Smooth muscle cell (in vitro differentiated cells): ENCODE measurements at regions not wholly inside any gene's neighbourhood (a gene's known extent, or its start where the extent isn't known, plus 50 kb on each side); places are given as distances from the start of the nearest gene placed in this dataset.
A peak's percentile ranks its signal among the peaks of the same experiment; 100 is the strongest.

ENCODE experiments used
- DNase-seq: peaks from one replicate; lab custom pipeline; 2025; ENCODE audit not compliant: unreplicated experiment; lab: John Stamatoyannopoulos, UW
- H2AFZ ChIP-seq: fragments of 200-600 bp; sonication (generic); 2 replicates; pipeline ENCODE4 v1.6.0; 2016; ENCODE audit warnings: antibody characterized with exemption, low read depth, mild to moderate bottlenecking
- H3F3A ChIP-seq: fragments of 200-600 bp; sonication (generic); 2 replicates; pipeline ENCODE4 v1.6.0; 2017; ENCODE audit warnings: antibody characterized with exemption, low read depth
- H3K27ac ChIP-seq: fragments of 200-600 bp; sonication (generic); 2 replicates; pipeline ENCODE4 v1.5.1; 2016; ENCODE audit warnings: low read depth, mild to moderate bottlenecking
- H3K27me3 ChIP-seq: fragments of 200-600 bp; sonication (generic); 2 replicates; pipeline ENCODE4 v1.6.1; 2016; ENCODE audit warnings: low read depth, mild to moderate bottlenecking
- H3K36me3 ChIP-seq: fragments of 200-600 bp; sonication (generic); 2 replicates; pipeline ENCODE4 v1.5.1; 2016; ENCODE audit warnings: low read depth
- H3K4me1 ChIP-seq: fragments of 200-600 bp; sonication (generic); 2 replicates; pipeline ENCODE4 v1.5.1; 2016; ENCODE audit warnings: low read depth
- H3K4me2 ChIP-seq: fragments of 200-600 bp; sonication (generic); 2 replicates; pipeline ENCODE4 v1.6.0; 2016; ENCODE audit warnings: mild to moderate bottlenecking
- H3K4me3 ChIP-seq: fragments of 200-600 bp; sonication (generic); 2 replicates; pipeline ENCODE4 v1.5.1; 2016; ENCODE audit warnings: mild to moderate bottlenecking
- H3K79me2 ChIP-seq: fragments of 200-600 bp; sonication (generic); 2 replicates; pipeline ENCODE4 v1.6.0; 2016; ENCODE audit warnings: low read depth, mild to moderate bottlenecking
- H3K9ac ChIP-seq: fragments of 200-600 bp; sonication (generic); 2 replicates; pipeline ENCODE4 v1.6.0; 2016; ENCODE audit warnings: low read depth
- H3K9me3 ChIP-seq: fragments of 200-600 bp; sonication (generic); replicated peaks from 2 replicates; pipeline ENCODE4 v1.5.1; 2016; ENCODE audit warnings: low read depth
- H4K20me1 ChIP-seq: fragments of 200-600 bp; sonication (generic); 2 replicates; pipeline ENCODE4 v1.6.0; 2016; ENCODE audit warnings: low read depth
- CTCF ChIP-seq: fragments of 200-600 bp; sonication (generic); IDR thresholded peaks from 2 replicates; pipeline ENCODE4 v1.5.1; 2017; ENCODE audit warnings: borderline replicate concordance, mild to moderate bottlenecking, antibody characterized with exemption; ENCODE audit not compliant: insufficient read depth, poor library complexity, severe bottlenecking
- WGBS: methylation state at CpG from one replicate; pipeline ENCODE4 v1.1.7; 2016; ENCODE audit warnings: low lambda C conversion rate; 5-methylcytosine and 5-hydroxymethylcytosine counted together

DNA sequence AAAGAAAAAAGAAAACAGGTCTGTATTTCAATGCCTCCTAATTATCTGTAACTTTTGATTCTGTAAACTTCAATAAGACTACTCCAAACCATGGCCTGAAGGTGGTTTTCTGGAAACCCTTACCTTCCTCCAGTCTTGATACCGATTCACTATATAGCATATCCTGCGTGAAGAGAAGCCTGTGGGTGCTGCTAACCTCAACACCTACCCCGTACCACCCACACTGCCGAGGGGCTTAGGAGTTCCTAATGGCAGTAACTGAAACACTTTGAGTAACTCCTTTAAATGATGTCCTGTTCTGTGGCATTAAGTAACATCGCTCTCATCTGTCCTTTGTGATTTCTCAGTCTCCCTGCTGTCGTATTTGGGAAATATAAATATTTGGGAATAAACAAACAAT lies 104.5 kb upstream of the CARMIL1 start:
- H3K4me1 ChIP-seq: peaks cover 9% of the 10 kb centered on the region
- no peaks in the 10 kb centered on the region for H3K79me2 ChIP-seq
- no peaks in the 10 kb centered on the region for H4K20me1 ChIP-seq
- H3K36me3 ChIP-seq: no peaks in the 10 kb centered on the region
- no peak for TF ChIP-seq CTCF
- H3K4me3 ChIP-seq: no peak overlapping the region
- DNase-seq: no peak
- H3K4me2 ChIP-seq: no peak overlapping the region
- no peak overlapping the region for H3K9ac ChIP-seq
- no peak overlapping the region for H2AFZ ChIP-seq
- H3F3A ChIP-seq: peaks cover 20% of the 10 kb centered on the region
- no peaks in the 10 kb centered on the region for H3K27me3 ChIP-seq
- 89% methylated on average over 6 of the region's 6 CpGs for WGBS
- peak overlapping the region; percentile 97 for H3K27ac ChIP-seq
- H3K9me3 ChIP-seq: no peaks in the 10 kb centered on the region

- peaks cover 9% of the 10 kb centered on the region for H3K4me1 ChIP-seq
- H3K36me3 ChIP-seq: no peaks in the 10 kb centered on the region
- WGBS: 61% methylated on average over 6 of the region's 6 CpGs
- H3F3A ChIP-seq: peaks cover 21% of the 10 kb centered on the region
- no peak overlapping the region for H3K4me2 ChIP-seq
- TF ChIP-seq CTCF: no peak
- no peak overlapping the region for H3K4me3 ChIP-seq
- H3K27me3 ChIP-seq: no peaks in the 10 kb centered on the region
- H3K9ac ChIP-seq: no peak overlapping the region
- no peak overlapping the region for H2AFZ ChIP-seq
- no peaks in the 10 kb centered on the region for H4K20me1 ChIP-seq
- H3K27ac ChIP-seq: peak overlapping the region; percentile 97
- no peak for DNase-seq
- no peaks in the 10 kb centered on the region for H3K9me3 ChIP-seq
- no peaks in the 10 kb centered on the region for H3K79me2 ChIP-seq
Observed at GRCh38 chr6:25175196-25175595, 104.0 kb upstream of the CARMIL1 start.

- peaks cover 9% of the 10 kb centered on the region for H3K4me1 ChIP-seq
- H3K27me3 ChIP-seq: no peaks in the 10 kb centered on the region
- H3K9me3 ChIP-seq: no peaks in the 10 kb centered on the region
- H3K4me3 ChIP-seq: no peak overlapping the region
- TF ChIP-seq CTCF: no peak
- peaks cover 25% of the 10 kb centered on the region for H3F3A ChIP-seq
- peak overlapping the region; percentile 97 for H3K27ac ChIP-seq
- no peak overlapping the region for H3K4me2 ChIP-seq
- WGBS: 94% methylated on average over 2 of the region's 2 CpGs
- no peaks in the 10 kb centered on the region for H4K20me1 ChIP-seq
- no peaks in the 10 kb centered on the region for H3K36me3 ChIP-seq
- DNase-seq: no peak
- no peak overlapping the region for H3K9ac ChIP-seq
- no peak overlapping the region for H2AFZ ChIP-seq
- no peaks in the 10 kb centered on the region for H3K79me2 ChIP-seq
Observed at GRCh38 chr6:25175681-25176080, 103.5 kb upstream of the CARMIL1 start.

DNA sequence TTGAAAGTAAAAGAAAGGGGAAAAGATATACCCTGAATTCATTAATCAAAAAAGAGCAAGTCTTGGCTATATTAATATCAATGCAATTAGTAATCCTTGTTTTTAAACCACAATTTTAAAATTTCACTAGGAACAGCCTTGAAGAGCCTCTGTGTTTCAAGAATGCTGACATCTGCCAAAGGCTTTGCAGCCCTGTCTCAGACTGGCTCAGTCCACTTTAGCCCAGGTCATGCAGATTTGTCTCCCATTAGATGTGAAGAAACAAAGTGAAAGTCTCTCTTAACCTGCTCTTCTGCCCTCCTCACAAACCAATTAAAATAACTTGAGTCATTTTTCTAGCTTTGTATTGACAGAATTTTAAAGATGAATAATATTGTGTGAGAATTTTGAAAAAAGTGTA lies 102.7 kb upstream of the CARMIL1 start:
- no peaks in the 10 kb centered on the region for H3K9me3 ChIP-seq
- DNase-seq: no peak
- H3K9ac ChIP-seq: no peak overlapping the region
- H3F3A ChIP-seq: peaks cover 25% of the 10 kb centered on the region
- no peaks in the 10 kb centered on the region for H4K20me1 ChIP-seq
- no peaks in the 10 kb centered on the region for H3K36me3 ChIP-seq
- no peaks in the 10 kb centered on the region for H3K79me2 ChIP-seq
- no peak for TF ChIP-seq CTCF
- peaks cover 9% of the 10 kb centered on the region for H3K4me1 ChIP-seq
- H3K27me3 ChIP-seq: no peaks in the 10 kb centered on the region
- no peak overlapping the region for H3K4me3 ChIP-seq
- peak overlapping the region; percentile 97 for H3K27ac ChIP-seq
- peak overlapping the region; percentile 32 for H2AFZ ChIP-seq
- H3K4me2 ChIP-seq: no peak overlapping the region
